Ishikawa (cell line): ENCODE measurements at regions not wholly inside any gene's neighbourhood (a gene's known extent, or its start where the extent isn't known, plus 50 kb on each side); places are given as distances from the start of the nearest gene placed in this dataset.

ENCODE experiments used
- CREB1 ChIP-seq: IDR thresholded peaks from 2 replicates; pipeline ENCODE4 v1.6.1; 2012; ENCODE audit warnings: low read depth
- EP300 ChIP-seq: IDR thresholded peaks from 2 replicates; pipeline ENCODE4 v1.6.1; 2012; ENCODE audit warnings: borderline replicate concordance
- FOXM1 ChIP-seq: IDR thresholded peaks from 2 replicates; pipeline ENCODE4 v1.6.1; 2012; ENCODE audit warnings: low read depth, borderline replicate concordance
- MAX ChIP-seq: IDR thresholded peaks from 2 replicates; pipeline ENCODE4 v1.6.1; 2012
- REST ChIP-seq: IDR thresholded peaks from 2 replicates; pipeline ENCODE4 v1.6.1; 2012; ENCODE audit warnings: low read depth, mild to moderate bottlenecking
- TAF1 ChIP-seq: IDR thresholded peaks from 2 replicates; pipeline ENCODE4 v1.6.1; 2012; ENCODE audit warnings: low read depth, mild to moderate bottlenecking
- YY1 ChIP-seq: IDR thresholded peaks from 2 replicates; pipeline ENCODE4 v1.6.1; 2012; ENCODE audit warnings: low read depth

- no peak for TF ChIP-seq REST
- no peak for TF ChIP-seq EP300
- TF ChIP-seq TAF1 = no peak
- TF ChIP-seq MAX = no peak
- TF ChIP-seq CREB1 = no peak
- TF ChIP-seq YY1 = no peak
- no peak for TF ChIP-seq FOXM1
Observed at GRCh38 chr1:67514300-67514699, 84.1 kb upstream of the SERBP1 start.
